Astrocyte of the cerebellum (primary cell): ENCODE measurements at regions not wholly inside any gene's neighbourhood (a gene's known extent, or its start where the extent isn't known, plus 50 kb on each side); places are given as distances from the start of the nearest gene placed in this dataset.

Experiments used
- DNase-seq: peaks from one replicate; pipeline ENCODE4 v3.0.0-alpha.2; 2011; ENCODE audit warnings: low read depth
- H3K4me3 ChIP-seq: 2 replicates; pipeline ENCODE4 v1.5.1; 2011; ENCODE audit warnings: mild to moderate bottlenecking, low read depth, low read length, moderate library complexity
- CTCF ChIP-seq: IDR thresholded peaks from 2 replicates; pipeline ENCODE4 v1.5.1; 2012; ENCODE audit warnings: low read length, low read depth, moderate library complexity, mild to moderate bottlenecking; ENCODE audit errors: missing control alignments
- in situ Hi-C: cut with HindIII; loops from 2 replicates; pipeline ENCODE4 v1.10.0; 2017; ENCODE audit warnings: low sequenced_read_pairs

DNA sequence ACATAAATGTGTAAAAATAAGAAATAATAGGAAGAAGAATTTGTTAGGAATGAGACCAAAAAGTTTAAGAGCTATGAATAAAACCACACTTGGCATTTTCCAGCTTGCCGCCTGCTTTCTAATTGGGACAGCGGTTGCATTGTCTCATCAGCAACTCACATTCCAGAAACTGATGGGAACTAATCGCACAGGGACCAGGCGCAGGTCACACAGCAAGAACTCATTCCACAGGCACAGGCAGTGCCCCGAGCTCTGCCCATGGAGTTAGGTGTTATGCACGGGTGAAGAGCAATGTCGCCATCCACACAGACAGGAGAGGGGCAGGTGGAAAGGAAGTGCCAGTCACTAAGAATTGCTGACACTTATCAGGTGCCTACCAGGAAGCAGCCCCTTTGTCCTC, 279.9 kb downstream of the NSG2 start:
- in situ Hi-C loops, result no loop called here
- TF ChIP-seq CTCF, result no peak
- no peak overlapping the region for H3K4me3 ChIP-seq
- no peak for DNase-seq

DNA sequence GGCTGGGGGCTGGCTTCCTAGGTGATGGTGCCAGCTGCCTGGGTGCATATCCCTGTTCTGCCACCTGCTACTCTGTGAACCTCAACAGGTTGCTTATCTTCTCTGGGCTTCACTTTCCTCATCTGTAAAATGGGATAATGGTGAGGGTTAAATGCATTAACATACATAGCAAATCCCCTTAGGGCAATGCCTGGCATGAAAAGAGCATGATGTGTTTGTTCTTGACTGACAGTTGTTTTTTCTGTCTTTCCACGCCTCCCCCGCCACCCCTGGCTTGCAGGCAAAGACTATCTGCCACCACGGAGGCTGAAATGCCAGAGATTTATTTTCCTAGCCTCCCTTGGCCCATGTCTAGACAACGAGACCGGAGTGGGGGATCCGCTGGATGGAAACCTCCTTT, 280.5 kb downstream of the NSG2 start:
- TF ChIP-seq CTCF, result no peak
- H3K4me3 ChIP-seq, result no peak overlapping the region
- in situ Hi-C loops, result no loop called here
- no peak for DNase-seq

- DNase-seq, result no peak
- in situ Hi-C loops, result no loop called here
- no peak overlapping the region for H3K4me3 ChIP-seq
- TF ChIP-seq CTCF, result no peak
Observed at GRCh38 chr5:174326372-174326771, 280.9 kb downstream of the NSG2 start.

GRCh38 chr5:174327317-174327864, 281.9 kb downstream of the NSG2 start:
- in situ Hi-C loops, result no loop called here
- H3K4me3 ChIP-seq, result no peak overlapping the region
- peak; percentile 56 for DNase-seq
- TF ChIP-seq CTCF, result peak; percentile 84

GRCh38 chr5:174327896-174328295, 282.4 kb downstream of the NSG2 start:
- in situ Hi-C loops, result no loop called here
- DNase-seq, result no peak
- no peak for TF ChIP-seq CTCF

GRCh38 chr5:174328631-174329299, 283.3 kb downstream of the NSG2 start:
- no peak overlapping the region for H3K4me3 ChIP-seq
- TF ChIP-seq CTCF, result no peak
- DNase-seq, result no peak
- in situ Hi-C loops, result no loop called here

More at GRCh38 chr5:174327896-174328295, 282.4 kb downstream of the NSG2 start:
- no peak overlapping the region for H3K4me3 ChIP-seq

DNA sequence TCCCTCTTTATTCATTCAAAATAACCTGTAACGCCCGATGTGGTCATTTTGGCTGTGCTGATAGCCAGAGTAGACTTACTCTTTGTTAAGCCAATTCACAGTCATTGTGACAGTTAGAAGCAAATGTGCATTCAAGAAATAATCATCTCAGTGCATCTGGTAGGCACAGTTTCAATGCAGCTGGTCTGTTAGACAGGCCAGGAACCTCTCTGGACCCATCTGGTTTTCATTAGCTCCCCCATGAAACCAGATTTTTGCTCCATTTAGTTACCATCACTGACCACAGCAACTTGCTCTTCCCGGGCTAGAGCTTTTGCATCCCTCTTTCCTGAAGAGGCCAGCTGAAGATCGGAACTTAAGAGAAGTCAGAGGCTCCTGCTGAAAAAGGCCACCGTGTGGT, 284.2 kb downstream of the NSG2 start:
- TF ChIP-seq CTCF, result no peak
- in situ Hi-C loops, result no loop called here
- no peak overlapping the region for H3K4me3 ChIP-seq
- DNase-seq, result peak; percentile 32
